ENCODE measurements at regions not wholly inside any gene's neighbourhood (a gene's known extent, or its start where the extent isn't known, plus 50 kb on each side); places are given as distances from the start of the nearest gene placed in this dataset.

DNA sequence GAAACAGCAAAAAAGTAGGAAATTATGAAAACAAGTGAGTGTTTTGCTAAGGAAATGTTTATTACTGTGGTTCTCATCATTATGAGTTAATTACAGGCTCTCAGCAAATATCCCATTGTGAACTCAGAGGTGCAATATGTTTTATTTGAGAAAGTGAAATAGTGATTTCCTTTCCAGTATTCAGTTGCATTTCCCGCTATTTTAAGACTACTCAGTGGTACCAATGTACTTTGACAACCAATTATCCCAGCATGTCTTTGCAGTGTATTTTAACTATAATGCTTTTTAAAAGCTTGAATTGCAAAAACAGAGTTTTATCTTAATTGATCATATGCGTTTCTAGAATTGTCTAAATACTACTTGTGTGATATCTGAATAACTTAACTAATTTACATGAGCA lies 383.8 kb upstream of the TENM3 start:
- TF ChIP-seq, protein P1, sequence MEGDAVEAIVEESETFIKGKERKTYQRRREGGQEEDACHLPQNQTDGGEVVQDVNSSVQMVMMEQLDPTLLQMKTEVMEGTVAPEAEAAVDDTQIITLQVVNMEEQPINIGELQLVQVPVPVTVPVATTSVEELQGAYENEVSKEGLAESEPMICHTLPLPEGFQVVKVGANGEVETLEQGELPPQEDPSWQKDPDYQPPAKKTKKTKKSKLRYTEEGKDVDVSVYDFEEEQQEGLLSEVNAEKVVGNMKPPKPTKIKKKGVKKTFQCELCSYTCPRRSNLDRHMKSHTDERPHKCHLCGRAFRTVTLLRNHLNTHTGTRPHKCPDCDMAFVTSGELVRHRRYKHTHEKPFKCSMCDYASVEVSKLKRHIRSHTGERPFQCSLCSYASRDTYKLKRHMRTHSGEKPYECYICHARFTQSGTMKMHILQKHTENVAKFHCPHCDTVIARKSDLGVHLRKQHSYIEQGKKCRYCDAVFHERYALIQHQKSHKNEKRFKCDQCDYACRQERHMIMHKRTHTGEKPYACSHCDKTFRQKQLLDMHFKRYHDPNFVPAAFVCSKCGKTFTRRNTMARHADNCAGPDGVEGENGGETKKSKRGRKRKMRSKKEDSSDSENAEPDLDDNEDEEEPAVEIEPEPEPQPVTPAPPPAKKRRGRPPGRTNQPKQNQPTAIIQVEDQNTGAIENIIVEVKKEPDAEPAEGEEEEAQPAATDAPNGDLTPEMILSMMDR (IDR thresholded peaks at IDR 0.05; ENCODE audit: unreplicated experiment): no peak
- DNase-seq (ENCODE audit: low spot score, unreplicated experiment): no peak
- Mint-ChIP-seq H3K4me3 (ENCODE audit: low read depth) (no peak overlapping the region), H3K4me1 (ENCODE audit: low read depth) (peaks cover 3% of the 10 kb centered on the region), H3K27ac (no peak overlapping the region), H3K9me3 (ENCODE audit: low read depth) (no peaks in the 10 kb centered on the region), H3K36me3 (ENCODE audit: insufficient read depth) (no peaks in the 10 kb centered on the region), H3K27me3 (peaks cover 46% of the 10 kb centered on the region)

- no peak for DNase-seq (ENCODE audit: low spot score, unreplicated experiment)
- no peak overlapping the region for H3K27ac Mint-ChIP-seq
- no peak overlapping the region for H3K4me3 Mint-ChIP-seq (ENCODE audit: low read depth)
- peaks cover 3% of the 10 kb centered on the region for H3K4me1 Mint-ChIP-seq (ENCODE audit: low read depth)
- peaks cover 39% of the 10 kb centered on the region for H3K27me3 Mint-ChIP-seq
- H3K9me3 Mint-ChIP-seq (ENCODE audit: low read depth): no peaks in the 10 kb centered on the region
- no peaks in the 10 kb centered on the region for H3K36me3 Mint-ChIP-seq (ENCODE audit: insufficient read depth)
- TF ChIP-seq, protein P1 (IDR thresholded peaks at IDR 0.05; ENCODE audit: unreplicated experiment): no peak
These were observed 383.0 kb upstream of the TENM3 start for GRCh38 chr4:181860157-181860556.

- Mint-ChIP-seq H3K4me1 (ENCODE audit: low read depth) (peaks cover 3% of the 10 kb centered on the region), H3K27me3 (peaks cover 34% of the 10 kb centered on the region), H3K9me3 (ENCODE audit: low read depth) (no peaks in the 10 kb centered on the region), H3K27ac (no peak overlapping the region), H3K4me3 (ENCODE audit: low read depth) (no peak overlapping the region), H3K36me3 (ENCODE audit: insufficient read depth) (no peaks in the 10 kb centered on the region)
- DNase-seq (ENCODE audit: low spot score, unreplicated experiment): no peak
- TF ChIP-seq, protein P1 (IDR thresholded peaks at IDR 0.05; ENCODE audit: unreplicated experiment): no peak
These were observed 382.5 kb upstream of the TENM3 start for GRCh38 chr4:181860668-181861067.

GRCh38 chr4:181863856-181864255 lies 379.3 kb upstream of the TENM3 start:
- Mint-ChIP-seq H3K27ac (no peak overlapping the region), H3K27me3 (peaks cover 14% of the 10 kb centered on the region), H3K4me3 (ENCODE audit: low read depth) (no peak overlapping the region), H3K4me1 (ENCODE audit: low read depth) (no peaks in the 10 kb centered on the region), H3K36me3 (ENCODE audit: insufficient read depth) (no peaks in the 10 kb centered on the region), H3K9me3 (ENCODE audit: low read depth) (no peaks in the 10 kb centered on the region)
- TF ChIP-seq, protein P1 (IDR thresholded peaks at IDR 0.05; ENCODE audit: unreplicated experiment): no peak
- DNase-seq (ENCODE audit: low spot score, unreplicated experiment): no peak

- TF ChIP-seq, protein P1 (IDR thresholded peaks at IDR 0.05; ENCODE audit: unreplicated experiment): no peak
- Mint-ChIP-seq H3K27ac (no peak overlapping the region), H3K36me3 (ENCODE audit: insufficient read depth) (no peaks in the 10 kb centered on the region), H3K9me3 (ENCODE audit: low read depth) (no peaks in the 10 kb centered on the region), H3K4me3 (ENCODE audit: low read depth) (no peak overlapping the region), H3K4me1 (ENCODE audit: low read depth) (no peaks in the 10 kb centered on the region), H3K27me3 (peaks cover 10% of the 10 kb centered on the region)
- DNase-seq (ENCODE audit: low spot score, unreplicated experiment): no peak
These were observed 372.9 kb upstream of the TENM3 start for GRCh38 chr4:181870326-181870725.
